ENCODE measurements at regions not wholly inside any gene's neighbourhood (a gene's known extent, or its start where the extent isn't known, plus 50 kb on each side); places are given as distances from the start of the nearest gene placed in this dataset.

GRCh38 chr2:237259201-237259600 lies 154.8 kb downstream of the COL6A3 start:
- Histone ChIP-seq H3K79me2 (ENCODE audit: control insufficient read depth, insufficient read depth, low read length) (no peaks in the 10 kb centered on the region), H4K20me1 (replicated peaks; ENCODE audit: control insufficient read depth, extremely low read depth, insufficient read depth, low read length) (no peaks in the 10 kb centered on the region), H2AFZ (ENCODE audit: low read depth, low read length) (no peak overlapping the region), H3K4me2 (ENCODE audit: insufficient read depth, low read length) (no peak overlapping the region), H3K4me1 (ENCODE audit: control insufficient read depth, extremely low read depth, insufficient read depth, low read length) (peaks cover 19% of the 10 kb centered on the region), H3K9ac (replicated peaks; ENCODE audit: extremely low read depth, insufficient read depth, low read length) (no peak overlapping the region), H3K36me3 (ENCODE audit: control insufficient read depth in 2 of 2, extremely low read depth in 1 of 2, insufficient read depth in 2 of 2, low read length in 2 of 2) (no peaks in the 10 kb centered on the region), H3K9me1 (replicated peaks; ENCODE audit: control insufficient read depth, extremely low read depth, insufficient read depth, low read length) (no peaks in the 10 kb centered on the region), H3K27me3 (ENCODE audit: control insufficient read depth in 2 of 2, insufficient read depth in 2 of 2, low read length in 2 of 2) (no peaks in the 10 kb centered on the region), H3K27ac (ENCODE audit: insufficient read depth, low read depth, low read length) (no peak overlapping the region), H3K9me3 (replicated peaks; ENCODE audit: control insufficient read depth, insufficient read depth, low read length) (no peaks in the 10 kb centered on the region), H3K4me3 (replicated peaks in 1 of 3; ENCODE audit: insufficient read depth in 1 of 3, low read depth in 1 of 3, low read length in 3 of 3) (no peak overlapping the region)
- ChIA-PET CTCF (interaction anchor here (1.0 to 1.5 kb wide), 2 partner anchors 9 to 94 kb away, joined by 3 to 5 read pairs; no protein-coding TSS in a partner anchor), POLR2A (no interaction called here)
- BruUV-seq (replicated peaks): no TSS peak
- intact Hi-C loops (cut with micrococcal nuclease) (no loop called here), dilution Hi-C loops (cut with MboI; ENCODE audit: extremely low pct_ligation_motif_present, low sequenced_read_pairs) (no loop called here)
- TF ChIP-seq GATA2 (IDR thresholded peaks at IDR 0.05; ENCODE audit: insufficient read depth, insufficient read length, low read depth, low read length) (no peak), CTCF (IDR thresholded peaks at IDR 0.05; ENCODE audit: extremely low read depth in 1 of 2, insufficient read depth in 1 of 2, low read depth in 1 of 2, low read length in 2 of 2) (no peak), POLR2AphosphoS5 (IDR thresholded peaks at IDR 0.05; ENCODE audit: insufficient read depth, low read depth, low read length) (no peak), JUN (IDR thresholded peaks at IDR 0.05; ENCODE audit: borderline replicate concordance, insufficient read depth, insufficient read length, low read depth) (no peak), POLR2A (IDR thresholded peaks at IDR 0.05; ENCODE audit: low read depth, low read length) (no peak), FOS (IDR thresholded peaks at IDR 0.05; ENCODE audit: borderline replicate concordance, insufficient read depth, low read length) (no peak), MYC (IDR thresholded peaks at IDR 0.05; ENCODE audit: low read depth, low read length) (no peak), MAX (IDR thresholded peaks at IDR 0.05; ENCODE audit: insufficient read depth, insufficient read length) (no peak), EZH2 (IDR thresholded peaks at IDR 0.05; ENCODE audit: borderline replicate concordance, low read depth, low read length, severe bottlenecking) (no peak)
- no peak for FAIRE-seq
- no peak for DNase-seq (ENCODE audit: low read depth, low spot score)
